OCI-LY1 (cell line): ENCODE measurements at regions not wholly inside any gene's neighbourhood (a gene's known extent, or its start where the extent isn't known, plus 50 kb on each side); places are given as distances from the start of the nearest gene placed in this dataset.

Source experiments
- EZH2 ChIP-seq: fragments of 200-600 bp; sonication (generic), shearing (Covaris generic); IDR thresholded peaks from 2 replicates; pipeline ENCODE4 v1.8.0; 2017; ENCODE audit warnings: borderline replicate concordance, mixed run types, mild to moderate bottlenecking, antibody characterized with exemption, low read length, moderate library complexity, mixed read lengths
- TF ChIP-seq, protein P1 (sequence below): fragments of 200-600 bp; sonication (generic), shearing (Covaris generic); IDR thresholded peaks from 2 replicates; pipeline ENCODE4 v1.5.1; 2017; ENCODE audit warnings: mild to moderate bottlenecking, antibody characterized with exemption, low read length, moderate library complexity, mixed read lengths

DNA sequence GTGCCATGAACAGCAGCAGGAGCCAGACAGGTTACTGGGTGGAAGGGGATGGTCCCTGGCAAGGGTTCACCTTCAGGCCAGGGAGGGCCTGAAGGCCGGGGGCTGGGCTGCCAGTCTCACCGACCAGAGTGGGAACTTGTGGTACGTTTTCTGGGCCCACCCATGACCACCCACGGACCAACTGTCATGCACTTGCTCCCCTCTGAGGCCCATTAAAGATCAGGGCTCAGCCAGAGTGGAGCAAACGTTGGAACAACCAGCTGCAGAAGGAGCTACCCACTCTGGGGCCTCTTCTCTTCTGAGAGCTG, 436.7 kb upstream of the PRMT6 start:
- TF ChIP-seq, protein P1, sequence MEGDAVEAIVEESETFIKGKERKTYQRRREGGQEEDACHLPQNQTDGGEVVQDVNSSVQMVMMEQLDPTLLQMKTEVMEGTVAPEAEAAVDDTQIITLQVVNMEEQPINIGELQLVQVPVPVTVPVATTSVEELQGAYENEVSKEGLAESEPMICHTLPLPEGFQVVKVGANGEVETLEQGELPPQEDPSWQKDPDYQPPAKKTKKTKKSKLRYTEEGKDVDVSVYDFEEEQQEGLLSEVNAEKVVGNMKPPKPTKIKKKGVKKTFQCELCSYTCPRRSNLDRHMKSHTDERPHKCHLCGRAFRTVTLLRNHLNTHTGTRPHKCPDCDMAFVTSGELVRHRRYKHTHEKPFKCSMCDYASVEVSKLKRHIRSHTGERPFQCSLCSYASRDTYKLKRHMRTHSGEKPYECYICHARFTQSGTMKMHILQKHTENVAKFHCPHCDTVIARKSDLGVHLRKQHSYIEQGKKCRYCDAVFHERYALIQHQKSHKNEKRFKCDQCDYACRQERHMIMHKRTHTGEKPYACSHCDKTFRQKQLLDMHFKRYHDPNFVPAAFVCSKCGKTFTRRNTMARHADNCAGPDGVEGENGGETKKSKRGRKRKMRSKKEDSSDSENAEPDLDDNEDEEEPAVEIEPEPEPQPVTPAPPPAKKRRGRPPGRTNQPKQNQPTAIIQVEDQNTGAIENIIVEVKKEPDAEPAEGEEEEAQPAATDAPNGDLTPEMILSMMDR, result no peak
- no peak for TF ChIP-seq EZH2
